H1 (cell line): ENCODE measurements at regions not wholly inside any gene's neighbourhood (a gene's known extent, or its start where the extent isn't known, plus 50 kb on each side); places are given as distances from the start of the nearest gene placed in this dataset.

Experiments
- BACH1 ChIP-seq: IDR thresholded peaks from 2 replicates; pipeline ENCODE4 v1.6.1; 2012; ENCODE audit warnings: low read length, improper control_type of control experiment
- CHD1 ChIP-seq: IDR thresholded peaks from 2 replicates; pipeline ENCODE4 v1.6.1; 2012; ENCODE audit warnings: low read depth, low read length, improper control_type of control experiment
- CTCF ChIP-seq, 3 experiments: IDR thresholded peaks; 1 replicate in 2 of 3; 2 replicates in 1 of 3; pipeline versions ENCODE4 v1.5.1 to v1.6.1; 2011; ENCODE audit warnings: low read length in 3 of 3, mild to moderate bottlenecking in 3 of 3, inconsistent platforms in 2 of 3, low read depth in 1 of 3, moderate library complexity in 1 of 3; ENCODE audit not compliant: insufficient read depth in 1 of 3; ENCODE audit errors: control extremely low read depth in 1 of 3
- EP300 ChIP-seq, 2 experiments: IDR thresholded peaks; 1 replicate in 1 of 2; 2 replicates in 1 of 2; pipeline ENCODE4 v1.6.1; 2011 to 2012; ENCODE audit warnings: low read depth in 2 of 2, low read length in 2 of 2, mild to moderate bottlenecking in 2 of 2, borderline replicate concordance in 1 of 2, inconsistent platforms in 1 of 2, moderate library complexity in 1 of 2
- EZH2 ChIP-seq: fragments of 200-600 bp; sonication (generic); IDR thresholded peaks from 2 replicates; pipeline ENCODE4 v1.7.1; 2012; ENCODE audit warnings: low read depth, mild to moderate bottlenecking, moderate library complexity, low read length, inconsistent platforms; ENCODE audit not compliant: severe bottlenecking
- POLR2A ChIP-seq, 2 experiments: IDR thresholded peaks; 1 replicate in 1 of 2; 2 replicates in 1 of 2; pipeline ENCODE4 v1.6.1; 2011; ENCODE audit warnings: low read depth in 2 of 2, low read length in 2 of 2, mild to moderate bottlenecking in 2 of 2; ENCODE audit errors: control extremely low read depth in 1 of 2
- RAD21 ChIP-seq, 2 experiments: IDR thresholded peaks in 1 of 2; conservative IDR thresholded peaks in 1 of 2; 2 replicates each; pipeline ENCODE4 v1.6.1; 2011; ENCODE audit warnings: low read depth in 2 of 2, low read length in 2 of 2, improper control_type of control experiment in 1 of 2, inconsistent platforms in 1 of 2, mild to moderate bottlenecking in 1 of 2, moderate library complexity in 1 of 2
- TCF12 ChIP-seq: IDR thresholded peaks from 2 replicates; pipeline ENCODE4 v1.6.1; 2011; ENCODE audit warnings: low read depth, mild to moderate bottlenecking, low read length
- ZNF274 ChIP-seq: IDR thresholded peaks from 2 replicates; pipeline ENCODE4 v1.7.0; 2012; ENCODE audit warnings: low read length, borderline replicate concordance; ENCODE audit errors: extremely low read depth

GRCh38 chr6:111989743-111990142, 64.2 kb upstream of the CCN6 start:
- TF ChIP-seq ZNF274 (no peak), POLR2A (IDR thresholded peaks at IDR 0.05; ENCODE audit: control extremely low read depth in 1 of 2, low read depth in 2 of 2, low read length in 2 of 2) (no peak), CHD1 (no peak), BACH1 (no peak), CTCF (IDR thresholded peaks at IDR 0.05; ENCODE audit: control extremely low read depth in 1 of 3, insufficient read depth in 1 of 3, low read depth in 1 of 3, low read length in 3 of 3) (no peak), EZH2 (no peak), RAD21 (IDR thresholded peaks at IDR 0.05 in 1 of 2, conservative IDR thresholded peaks at IDR 0.05 in 1 of 2; ENCODE audit: low read depth in 2 of 2, low read length in 2 of 2) (no peak), EP300 (IDR thresholded peaks at IDR 0.05; ENCODE audit: borderline replicate concordance in 1 of 2, low read depth in 2 of 2, low read length in 2 of 2) (no peak), TCF12 (no peak)
